H1 (cell line): ENCODE measurements at regions not wholly inside any gene's neighbourhood (a gene's known extent, or its start where the extent isn't known, plus 50 kb on each side); places are given as distances from the start of the nearest gene placed in this dataset.

Source experiments
- ASH2L ChIP-seq: fragments of 200-600, 300-600 bp; sonication (generic); IDR thresholded peaks from one replicate; pipeline ENCODE4 v1.7.1; 2017; ENCODE audit warnings: low read length
- CREB1 ChIP-seq: IDR thresholded peaks from 2 replicates; pipeline ENCODE4 v1.6.1; 2012; ENCODE audit warnings: inconsistent platforms
- CTCF ChIP-seq, 3 experiments: IDR thresholded peaks; 1 replicate in 2 of 3; 2 replicates in 1 of 3; pipeline versions ENCODE4 v1.5.1 to v1.6.1; 2011; ENCODE audit warnings: low read length in 3 of 3, mild to moderate bottlenecking in 3 of 3, inconsistent platforms in 2 of 3, low read depth in 1 of 3, moderate library complexity in 1 of 3; ENCODE audit not compliant: insufficient read depth in 1 of 3; ENCODE audit errors: control extremely low read depth in 1 of 3
- POLR2AphosphoS5 ChIP-seq: IDR thresholded peaks from 2 replicates; pipeline ENCODE4 v1.6.1; 2011; ENCODE audit warnings: low read depth, low read length
- ZNF274 ChIP-seq: IDR thresholded peaks from 2 replicates; pipeline ENCODE4 v1.7.0; 2012; ENCODE audit warnings: low read length, borderline replicate concordance; ENCODE audit errors: extremely low read depth

GRCh38 chr14:101358320-101359125 is 202.8 kb upstream of the DIO3 start (continued):
- TF ChIP-seq CTCF (IDR thresholded peaks at IDR 0.05; ENCODE audit: control extremely low read depth in 1 of 3, insufficient read depth in 1 of 3, low read depth in 1 of 3, low read length in 3 of 3) (no peak), CREB1 (no peak), ZNF274 (no peak), ASH2L (no peak), POLR2AphosphoS5 (no peak)
